ENCODE measurements at regions not wholly inside any gene's neighbourhood (a gene's known extent, or its start where the extent isn't known, plus 50 kb on each side); places are given as distances from the start of the nearest gene placed in this dataset.

- peak; percentile 61 to 91 (median 81) for DNase-seq
Observed at GRCh38 chr22:27218012-27218920, 560.9 kb downstream of the MIAT start.

DNA sequence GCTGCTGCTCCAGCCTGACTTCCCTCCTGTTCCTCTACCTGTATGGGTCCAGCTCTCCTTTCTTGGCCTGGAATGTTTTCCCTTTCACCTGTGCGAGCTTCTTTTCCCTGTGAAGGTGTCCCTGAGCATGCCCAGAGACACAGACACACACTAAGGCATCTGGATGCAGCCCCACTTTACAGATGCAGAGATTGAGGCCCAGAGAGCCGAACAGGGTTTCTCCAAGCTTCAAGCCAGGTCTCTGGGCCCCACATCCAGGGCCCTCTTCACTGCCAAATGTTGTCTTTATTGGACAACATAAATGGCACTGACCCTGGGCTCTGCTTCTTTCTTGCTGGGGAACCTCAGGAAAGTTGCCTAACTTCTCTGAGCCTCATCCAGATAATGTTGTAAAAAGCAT lies 561.6 kb downstream of the MIAT start:
- DNase-seq = peak in 1 of 3 donors; percentile 40

GRCh38 chr22:27220339-27220738 lies 563.0 kb downstream of the MIAT start:
- DNase-seq = peak in 2 of 3 donors; percentile 51 to 86

DNA sequence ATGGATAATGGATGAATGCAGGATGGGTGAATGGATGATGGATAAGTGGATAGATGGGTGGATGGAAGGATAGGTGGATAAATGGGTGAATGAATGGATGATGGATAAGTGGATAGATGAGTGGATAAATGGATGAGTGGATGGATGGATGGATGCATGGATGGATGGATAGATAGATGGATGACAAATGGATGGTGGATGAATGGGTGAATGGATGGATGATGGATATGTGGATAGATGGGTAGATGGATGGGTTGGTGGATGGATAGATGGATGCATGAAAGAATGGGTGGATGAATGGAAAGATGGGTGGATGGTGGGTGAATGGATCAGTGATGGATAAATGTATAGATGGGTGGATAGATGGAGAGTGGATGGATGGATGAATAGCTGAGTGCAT lies 564.8 kb downstream of the MIAT start:
- no peak for DNase-seq

- peak in 1 of 3 donors; percentile 94 for DNase-seq
Observed at GRCh38 chr22:27223317-27224177, 566.2 kb downstream of the MIAT start.

DNA sequence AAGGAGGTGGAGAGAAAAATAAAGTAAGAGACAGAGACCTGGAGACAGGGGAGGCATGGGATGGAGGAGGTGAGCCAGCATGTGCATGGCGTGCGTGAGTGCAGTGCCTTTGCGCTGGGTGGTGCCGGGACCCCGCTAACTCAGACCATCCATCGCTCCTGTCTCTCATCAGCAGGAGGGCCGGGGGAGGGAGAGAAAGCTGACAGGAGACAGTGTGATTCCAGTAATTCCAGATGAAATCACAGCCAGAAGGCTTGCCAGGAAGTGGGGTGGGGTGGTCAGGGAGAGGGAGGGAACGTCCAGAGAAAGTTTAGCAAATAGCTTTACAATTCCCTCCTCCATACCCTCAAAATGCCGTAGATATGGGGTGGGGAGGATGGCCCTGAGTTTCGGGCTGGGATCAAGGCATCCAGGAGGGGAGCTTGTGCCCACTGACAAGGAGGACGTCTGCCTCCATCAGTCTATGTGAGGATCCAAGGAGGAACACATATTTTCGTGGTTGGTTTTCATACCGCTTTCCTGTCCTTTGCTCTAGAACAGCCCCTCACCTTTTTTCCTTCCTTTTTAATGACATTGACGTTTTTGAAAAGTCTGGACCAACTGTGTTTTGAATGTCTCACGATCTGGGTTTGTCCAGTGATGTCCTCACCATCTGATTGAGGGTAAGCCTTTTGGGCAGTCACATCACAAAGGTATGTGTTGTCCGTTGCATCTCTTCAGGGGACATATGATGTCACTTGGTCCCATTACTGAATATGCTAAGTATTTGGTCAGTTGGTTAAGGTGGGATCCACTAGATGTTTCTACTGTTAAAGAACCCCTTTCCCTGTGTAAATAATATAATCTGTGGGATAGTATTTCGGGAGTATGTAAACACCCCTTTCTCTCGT lies 567.3 kb downstream of the MIAT start:
- DNase-seq = peak; percentile 85 to 96 (median 86)

DNA sequence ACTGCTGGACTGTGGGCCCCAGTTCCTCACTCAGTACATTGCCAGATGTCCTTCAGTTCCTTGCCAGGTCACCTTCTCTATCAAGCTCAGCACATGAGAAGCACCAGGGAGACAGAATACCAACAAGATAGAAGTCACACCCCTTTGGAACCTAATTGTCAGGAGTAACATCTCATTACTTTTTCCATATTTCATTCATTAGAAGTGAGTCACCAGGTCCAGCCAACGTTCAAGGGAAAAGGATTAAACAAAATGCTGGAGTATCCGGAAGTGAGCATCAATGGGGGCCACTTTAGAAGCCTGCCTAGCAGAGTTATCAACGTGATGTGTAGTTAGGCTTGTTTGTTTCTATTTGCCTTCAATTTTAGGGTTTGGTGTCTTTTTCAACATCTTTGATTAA lies 569.3 kb downstream of the MIAT start:
- peak in 1 of 3 donors; percentile 59 for DNase-seq

DNA sequence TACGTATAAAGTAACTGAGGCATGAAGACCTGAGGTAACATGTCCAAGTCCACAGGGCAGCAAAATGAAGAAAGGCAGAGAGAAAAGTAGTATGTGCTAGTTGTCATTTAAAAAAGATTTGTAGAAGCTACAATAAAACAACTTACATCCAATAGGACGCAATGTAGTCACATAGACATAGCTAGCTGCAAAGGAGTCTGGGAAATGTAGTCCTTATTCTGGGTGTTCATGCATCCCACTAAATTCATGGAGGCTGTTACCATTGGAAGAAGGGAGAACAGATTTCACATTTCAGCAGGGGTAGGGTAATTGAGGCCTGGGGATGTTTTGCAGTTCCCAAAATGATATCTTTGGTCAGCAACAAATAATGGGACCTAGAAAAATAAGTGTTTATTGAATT lies 571.4 kb downstream of the MIAT start:
- DNase-seq = no peak

- no peak for DNase-seq
Observed at GRCh38 chr22:27230189-27230588, 571.4 kb downstream of the MN1 start.

- no peak for DNase-seq
Observed at GRCh38 chr22:27231266-27231665, 570.3 kb downstream of the MN1 start.

GRCh38 chr22:27232077-27232476 lies 569.5 kb downstream of the MN1 start:
- DNase-seq = no peak

DNA sequence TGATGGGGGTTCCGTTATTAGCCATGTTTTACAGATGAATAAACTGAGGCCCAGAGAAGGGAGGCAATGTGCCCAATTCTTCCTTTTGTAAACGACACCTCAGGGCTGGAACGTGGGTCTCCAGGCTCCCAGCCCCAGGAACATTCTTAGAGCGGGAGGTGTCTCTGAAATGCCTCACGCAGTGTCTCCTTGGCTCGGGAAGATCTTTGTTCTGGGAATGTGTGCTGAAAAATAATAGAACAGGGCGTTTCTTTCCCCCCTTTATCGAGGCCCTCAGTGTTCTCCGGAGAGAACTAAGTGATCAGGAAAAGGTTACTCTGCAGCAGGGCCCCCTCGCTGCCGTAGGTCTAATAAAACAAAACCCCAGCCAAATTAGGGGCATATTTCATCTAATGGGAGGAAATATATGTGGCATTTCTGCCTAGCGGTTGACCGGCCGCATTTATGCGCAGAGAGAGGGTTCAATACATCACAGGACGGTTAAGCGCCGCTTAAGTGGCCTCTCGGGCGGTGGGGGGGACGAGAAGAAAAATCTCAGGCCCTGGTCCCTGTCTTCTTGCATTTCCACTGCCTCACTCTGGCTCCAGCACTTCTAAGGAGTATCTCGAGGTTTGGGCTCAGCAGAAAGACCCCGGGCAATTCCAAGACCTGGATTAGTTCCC lies 564.3 kb downstream of the MN1 start:
- peak in 1 of 3 donors; percentile 66 for DNase-seq

DNA sequence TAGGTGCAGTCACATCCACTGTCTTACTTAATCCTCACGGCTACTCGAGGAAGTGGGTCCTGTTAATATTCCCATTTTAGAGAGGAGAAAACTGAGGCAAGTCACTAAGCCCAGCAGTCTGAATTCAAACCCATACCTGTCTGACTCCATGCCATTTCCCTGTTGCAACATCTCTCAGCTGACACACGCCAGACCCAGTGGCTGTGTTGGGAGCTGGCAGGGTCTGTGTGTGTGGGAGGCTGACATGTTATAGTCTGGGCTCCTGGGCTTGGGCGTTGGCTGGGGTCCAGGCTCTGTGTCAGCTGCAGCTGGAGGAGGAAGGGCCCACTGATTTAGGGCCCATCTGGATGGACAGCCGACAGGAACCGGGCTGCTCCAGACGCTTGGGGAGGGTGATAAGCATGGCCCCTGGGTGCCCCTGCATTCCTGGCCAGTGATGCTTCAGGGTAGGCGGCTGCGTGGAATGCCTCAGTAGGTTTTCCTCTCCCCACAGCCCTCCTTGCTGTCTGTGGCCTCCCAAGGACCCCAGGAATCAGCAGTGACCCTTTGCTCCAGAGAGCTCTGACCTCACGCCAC lies 562.5 kb downstream of the MN1 start:
- DNase-seq = peak; percentile 76 to 97 (median 90)

- DNase-seq = no peak
Observed at GRCh38 chr22:27239520-27239919, 562.0 kb downstream of the MN1 start.

DNA sequence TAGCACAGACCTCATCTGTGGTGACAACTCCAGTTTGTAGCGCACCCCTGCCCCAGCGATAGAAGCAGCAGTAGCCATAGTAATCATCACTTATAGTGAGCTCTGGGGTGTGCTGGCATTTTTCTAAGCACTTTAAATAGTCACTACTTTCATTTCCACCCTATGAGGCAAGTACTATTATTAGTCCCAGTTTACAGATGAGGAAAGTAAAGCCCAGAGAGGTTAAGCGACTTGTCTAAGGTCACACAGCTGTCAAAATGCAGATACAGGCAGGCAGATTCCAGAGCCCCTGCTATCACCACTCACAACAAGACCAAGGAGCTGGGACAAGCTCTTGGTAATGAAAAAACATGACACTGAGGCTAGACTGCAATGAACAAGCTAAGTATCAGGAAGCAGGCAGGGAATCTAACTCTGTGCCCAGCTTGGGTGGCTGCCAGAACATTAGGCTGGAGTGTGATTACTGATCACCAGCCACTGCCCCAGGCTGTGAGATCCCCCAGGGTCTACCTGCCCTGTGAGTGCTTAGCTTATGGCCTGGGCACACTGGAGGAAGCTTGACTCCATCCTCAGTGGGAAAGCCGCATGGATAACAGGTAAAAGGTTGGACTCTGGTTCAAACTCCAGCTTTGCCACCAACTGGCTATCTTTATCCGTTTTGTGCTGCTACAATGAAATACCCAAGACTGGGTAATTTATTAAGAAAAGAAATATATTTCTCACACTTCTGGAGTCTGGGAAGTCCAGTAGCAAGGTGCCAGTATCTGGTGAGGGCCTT lies 561.1 kb downstream of the MN1 start:
- DNase-seq = no peak

GRCh38 chr22:27241430-27242321 lies 559.9 kb downstream of the MN1 start:
- DNase-seq = peak; percentile 51 to 80 (median 66)

- no peak for DNase-seq
Observed at GRCh38 chr22:27242474-27242873, 559.1 kb downstream of the MN1 start.

DNA sequence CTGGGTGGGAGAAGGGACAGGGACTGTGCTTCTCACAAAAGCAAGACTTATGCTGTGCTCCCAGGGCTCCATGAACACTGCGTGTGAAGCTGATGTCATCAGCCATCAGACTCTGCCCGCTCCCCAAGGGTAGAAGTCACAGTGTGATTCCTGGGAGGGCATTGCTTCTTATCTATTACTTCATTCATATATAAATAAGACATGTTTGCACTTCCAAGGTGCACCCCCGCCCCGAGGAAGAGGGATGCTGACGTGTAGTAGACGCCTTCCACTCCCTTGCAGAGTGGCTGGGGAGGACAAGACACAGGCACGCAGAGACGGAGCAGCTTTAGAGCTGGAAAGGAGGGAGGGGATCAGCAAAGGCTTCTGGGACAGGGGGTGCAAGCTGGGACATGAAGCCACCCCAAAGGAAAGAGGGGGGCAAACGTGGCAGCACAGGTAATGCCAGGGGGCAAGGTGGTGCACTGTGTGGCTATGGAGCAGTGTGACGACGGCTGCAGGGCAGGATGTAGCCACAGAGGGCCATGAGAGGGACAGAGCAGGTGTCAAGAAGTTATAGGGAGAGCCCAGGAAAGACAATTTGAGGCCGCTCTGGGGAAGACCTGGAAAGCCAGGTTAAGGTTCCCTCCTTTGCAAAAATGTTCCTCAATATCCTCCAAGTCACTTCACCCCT lies 558.5 kb downstream of the MN1 start:
- DNase-seq = no peak

All from muscle of back (tissue), 3 donors.